NCI-H1436 treated with DMSO at 0.1 percent for 48 hours (cell line): ENCODE measurements at regions not wholly inside any gene's neighbourhood (a gene's known extent, or its start where the extent isn't known, plus 50 kb on each side); places are given as distances from the start of the nearest gene placed in this dataset.

Source experiments
- DNase-seq: peaks from one replicate; lab custom pipeline; 2025; lab: John Stamatoyannopoulos, UW

GRCh38 chr12:91967590-91967989 is 178.1 kb downstream of the BTG1 start:
- no peak for DNase-seq

DNA sequence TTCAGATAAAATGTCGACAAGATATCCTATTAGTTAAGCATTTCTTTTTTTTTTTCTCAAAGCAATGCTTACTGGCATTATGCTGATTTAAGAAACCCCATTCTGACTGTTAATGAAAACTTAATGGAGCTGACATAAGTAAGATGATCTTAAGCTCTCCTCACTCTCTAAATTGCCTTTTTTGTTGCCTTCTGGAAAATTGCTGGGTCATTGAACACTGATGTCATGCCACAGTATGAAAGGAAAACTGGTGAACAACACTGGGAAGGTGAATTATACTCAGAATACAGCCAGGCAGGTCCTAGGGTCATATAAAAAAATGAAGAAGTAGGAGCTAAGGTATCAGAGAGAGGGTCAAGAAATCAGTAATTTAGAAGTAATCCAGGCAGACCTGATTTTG is 179.9 kb downstream of the BTG1 start:
- no peak for DNase-seq

- no peak for DNase-seq
Observed at GRCh38 chr12:91964501-91964900, 181.1 kb downstream of the BTG1 start.

DNA sequence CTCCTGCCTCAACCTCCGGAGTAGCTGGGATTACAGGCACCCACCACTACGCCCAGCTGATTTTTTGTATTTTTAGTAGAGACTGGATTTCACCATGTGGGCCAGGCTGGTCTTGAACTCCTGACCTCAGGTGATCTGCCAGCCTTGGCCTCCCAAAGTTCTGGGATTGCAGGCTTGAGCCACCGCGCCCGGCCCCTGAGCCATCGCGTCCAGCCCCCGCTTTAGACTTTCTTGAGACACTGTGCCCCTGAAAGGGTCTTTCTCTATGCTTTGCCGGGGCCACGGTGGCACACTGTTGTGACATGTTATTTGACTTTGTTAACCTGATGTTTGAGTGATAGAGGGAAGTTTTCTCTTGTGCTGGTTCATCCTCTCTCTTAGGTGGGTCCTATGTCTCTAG is 186.4 kb downstream of the BTG1 start:
- no peak for DNase-seq

- DNase-seq, result no peak
Observed at GRCh38 chr12:91958816-91959215, 186.8 kb downstream of the BTG1 start.

GRCh38 chr12:91954747-91955146 is 190.9 kb downstream of the BTG1 start:
- no peak for DNase-seq

GRCh38 chr12:91954326-91954725 is 191.3 kb downstream of the BTG1 start:
- no peak for DNase-seq

DNA sequence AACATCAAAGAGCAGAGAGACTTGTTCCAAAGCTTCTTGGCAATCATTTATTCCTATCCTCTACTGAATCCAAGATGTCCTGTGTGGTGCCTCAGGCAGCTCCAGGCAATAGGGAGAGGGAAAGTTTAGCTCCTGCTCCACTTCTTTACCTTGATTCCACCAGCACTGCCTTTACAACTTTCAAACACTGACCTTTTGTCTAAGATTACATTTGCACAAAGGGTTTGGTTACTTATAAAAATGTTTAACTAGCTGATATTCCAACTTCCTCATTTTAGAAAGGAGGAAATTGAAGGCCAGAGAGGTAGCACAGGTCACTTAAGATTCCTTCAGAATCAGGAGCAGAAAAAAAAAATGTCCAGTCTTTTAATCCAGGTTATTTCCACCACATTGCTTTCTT is 192.7 kb downstream of the BTG1 start:
- DNase-seq, result no peak

- no peak for DNase-seq
Observed at GRCh38 chr12:91951571-91951970, 194.1 kb downstream of the BTG1 start.

- DNase-seq, result no peak
Observed at GRCh38 chr12:91948504-91948903, 197.1 kb downstream of the BTG1 start.

- DNase-seq, result no peak
Observed at GRCh38 chr12:91947459-91947858, 198.2 kb downstream of the BTG1 start.

GRCh38 chr12:91944637-91945036 is 201.0 kb downstream of the BTG1 start:
- DNase-seq, result no peak

GRCh38 chr12:91940826-91941570 is 204.6 kb downstream of the BTG1 start:
- no peak for DNase-seq

GRCh38 chr12:91940322-91940721 is 205.3 kb downstream of the BTG1 start:
- DNase-seq, result no peak

DNA sequence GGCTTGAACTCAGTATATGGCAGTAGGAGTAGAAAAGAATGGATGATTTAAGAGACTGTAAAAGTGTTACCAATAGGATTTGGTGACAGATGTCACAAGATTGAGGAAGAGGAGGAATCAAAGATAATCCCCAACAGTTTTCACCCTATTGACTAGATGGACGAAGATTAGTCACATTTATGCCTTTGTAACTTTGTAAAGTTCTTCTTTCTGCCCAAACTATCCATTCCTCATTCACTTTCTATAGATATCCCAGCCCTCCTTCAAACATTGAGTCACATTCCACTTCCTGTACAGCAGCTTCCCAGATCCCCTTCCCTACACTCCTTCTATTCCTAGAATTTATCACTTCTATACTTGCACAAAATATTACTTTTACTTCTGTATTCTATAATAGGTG is 207.9 kb downstream of the BTG1 start:
- no peak for DNase-seq

GRCh38 chr12:91937009-91937408 is 208.6 kb downstream of the BTG1 start:
- no peak for DNase-seq

DNA sequence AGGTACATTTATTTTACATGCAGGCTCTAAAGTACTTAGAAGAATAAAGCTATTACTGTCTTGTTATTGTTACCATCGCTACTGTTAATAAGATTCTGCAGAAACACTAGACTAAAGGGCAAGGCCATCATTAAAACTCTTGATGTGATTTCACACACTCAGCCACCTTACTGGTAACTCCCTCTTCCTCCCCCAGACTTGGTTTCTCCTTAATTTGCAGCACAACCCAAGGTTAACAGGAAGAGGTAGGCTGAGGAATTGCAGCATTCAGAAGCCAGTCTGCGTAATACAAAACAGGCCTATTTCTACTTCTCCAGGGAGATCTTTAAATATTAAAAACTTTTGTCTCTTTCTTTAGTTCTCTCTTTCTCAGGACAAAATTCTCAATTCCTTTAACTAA is 210.3 kb downstream of the BTG1 start:
- DNase-seq, result no peak

DNA sequence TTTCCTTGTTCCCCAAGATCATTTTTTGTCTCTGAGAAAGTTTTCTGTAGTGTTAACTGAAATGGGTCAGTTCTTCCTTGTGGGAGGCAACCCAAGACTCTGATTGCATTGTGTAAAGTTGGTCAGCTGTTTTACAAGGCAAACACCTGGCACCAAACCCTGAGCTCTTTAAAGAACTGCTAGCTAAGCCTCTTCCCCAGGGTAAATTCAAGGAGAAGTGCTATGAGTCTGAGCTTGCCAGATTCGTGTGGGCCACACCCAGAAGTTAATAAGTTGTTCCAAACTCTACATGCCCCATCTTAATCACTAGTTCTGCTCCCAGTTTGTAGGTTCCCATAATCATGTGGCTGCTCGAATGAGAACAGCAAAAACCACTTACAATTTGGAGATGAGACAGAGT is 214.5 kb downstream of the BTG1 start:
- DNase-seq, result no peak

DNA sequence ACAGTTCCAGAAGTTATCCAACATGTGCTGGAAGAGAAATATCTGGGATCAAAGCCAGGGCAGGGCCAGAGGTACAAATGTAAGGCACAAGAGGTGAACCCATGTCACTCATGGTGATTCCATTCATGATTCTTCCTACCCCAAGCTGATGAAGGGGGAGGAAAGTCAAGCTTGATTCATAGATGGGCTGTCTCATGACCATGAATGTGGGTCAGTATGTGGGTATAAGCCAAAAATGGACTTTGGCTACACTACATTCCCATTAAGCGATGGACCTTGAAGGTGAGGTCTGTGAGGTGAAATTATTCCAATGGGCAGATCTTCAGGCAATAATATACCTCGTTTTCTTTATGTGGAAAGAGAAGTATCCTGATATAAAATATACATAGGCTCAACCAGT is 217.1 kb downstream of the BTG1 start:
- no peak for DNase-seq

DNA sequence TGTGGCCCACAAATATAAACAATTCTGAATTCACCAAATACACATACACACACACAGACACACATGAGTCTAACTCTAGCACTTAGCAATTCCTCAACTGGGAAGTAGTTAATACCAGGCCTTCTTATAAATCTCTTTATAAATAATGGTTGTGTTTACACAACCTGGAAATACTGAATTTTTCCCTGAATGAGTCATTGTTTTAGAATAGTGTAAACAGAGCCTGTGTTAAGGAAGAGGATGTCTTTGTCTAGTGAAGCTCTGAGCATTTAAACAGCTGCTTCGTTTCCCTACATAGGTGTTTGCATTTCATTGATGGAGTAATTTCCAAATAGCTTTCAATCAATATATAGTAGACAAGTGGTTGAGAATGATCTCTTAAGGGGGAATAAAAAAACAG is 218.8 kb downstream of the BTG1 start:
- DNase-seq, result no peak

DNA sequence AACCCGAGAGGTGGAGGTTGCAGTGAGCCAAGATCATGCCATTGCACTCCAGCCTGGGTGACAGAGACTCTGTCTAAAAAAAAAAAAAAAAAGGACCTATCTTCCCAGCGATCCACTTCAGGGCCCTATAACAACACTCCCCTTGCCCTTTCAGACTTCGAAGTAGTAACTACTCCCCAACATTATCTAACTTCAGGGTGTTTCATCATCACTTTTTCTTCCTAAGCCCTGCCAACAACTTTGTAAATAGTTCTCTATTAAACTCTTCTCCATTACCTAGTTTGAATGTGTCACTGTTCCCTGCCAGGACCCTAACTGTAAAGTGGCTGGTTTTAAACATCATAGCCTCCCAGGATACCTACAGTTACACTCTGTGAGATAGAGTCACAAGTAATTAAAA is 220.8 kb downstream of the BTG1 start:
- DNase-seq, result no peak

DNA sequence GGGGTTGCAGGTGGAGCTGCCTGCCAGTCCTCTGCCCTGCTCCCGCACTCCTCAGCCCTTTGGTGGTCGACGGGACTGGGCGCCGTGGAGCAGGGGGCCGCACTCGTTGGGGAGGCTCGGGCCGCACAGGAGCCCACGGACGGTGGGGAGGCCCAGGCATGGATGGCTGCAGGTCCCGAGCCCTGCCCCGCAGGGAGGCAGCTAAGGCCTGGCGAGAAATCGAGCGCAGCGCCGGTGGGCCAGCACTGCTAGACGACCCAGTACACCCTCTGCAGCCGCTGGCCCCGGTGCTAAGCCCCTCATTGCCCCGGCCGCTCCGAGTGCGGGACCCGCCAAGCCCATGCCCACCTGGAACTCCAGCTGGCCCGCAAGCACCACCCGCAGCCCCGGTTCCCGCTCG is 221.8 kb downstream of the BTG1 start:
- DNase-seq, result no peak

DNA sequence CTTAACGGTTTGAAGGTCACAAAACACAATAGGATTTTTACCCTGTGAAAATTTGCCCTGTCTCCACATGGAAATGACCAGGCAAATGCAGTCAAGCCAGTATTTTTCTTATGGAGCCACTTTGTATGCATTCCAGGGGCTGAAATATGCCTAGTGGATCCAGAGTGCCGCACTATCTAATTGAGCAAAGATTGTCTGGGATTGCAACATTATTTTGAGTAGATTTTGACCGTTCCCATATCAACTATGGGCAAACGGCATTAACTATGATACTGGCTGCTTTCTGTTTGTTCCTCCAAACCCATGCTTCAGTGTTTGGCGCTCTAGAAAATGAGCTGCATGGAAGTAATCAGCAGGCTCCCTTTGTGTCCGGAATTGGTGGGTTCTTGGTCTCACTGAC is 223.0 kb downstream of the BTG1 start:
- no peak for DNase-seq

DNA sequence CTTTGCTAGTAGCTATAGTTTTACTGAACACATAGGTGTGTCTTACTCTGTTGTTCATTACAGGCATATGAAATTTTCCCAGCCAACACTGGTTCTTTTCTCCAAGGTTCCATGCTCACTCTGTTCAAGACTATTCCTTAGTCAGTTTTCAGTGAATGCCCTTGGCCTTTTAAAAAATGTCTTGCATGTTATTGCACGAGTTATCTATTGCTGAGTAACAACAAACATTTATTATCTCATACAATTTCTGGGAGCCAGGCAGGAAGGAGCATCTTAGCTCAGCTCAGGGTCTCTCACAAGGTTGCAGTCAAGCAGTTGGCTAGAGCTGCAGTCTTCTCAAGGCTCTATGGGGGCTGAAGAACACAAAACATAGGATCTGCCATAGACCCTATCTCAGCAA is 223.5 kb downstream of the BTG1 start:
- no peak for DNase-seq

GRCh38 chr12:91921555-91921954 is 224.1 kb downstream of the BTG1 start:
- no peak for DNase-seq
